ENCODE measurements at regions not wholly inside any gene's neighbourhood (a gene's known extent, or its start where the extent isn't known, plus 50 kb on each side); places are given as distances from the start of the nearest gene placed in this dataset.

GRCh38 chr7:42534441-42534840, 297.4 kb upstream of the GLI3 start:
- Histone ChIP-seq H3K4me1 (no peaks in the 10 kb centered on the region), H3K36me3 (no peaks in the 10 kb centered on the region), H3K27ac (no peak overlapping the region), H3K27me3 (no peaks in the 10 kb centered on the region), H3K4me3 (no peak overlapping the region), H3K9me3 (peaks cover 0 to 45% (median 26%) of the 10 kb centered on the region in 11 donors)
- ATAC-seq (no peak), DNase-seq (no peak)
- 62 to 92% methylated on average over 1 of the region's 1 CpG for WGBS, 2 donors
- intact Hi-C loops (cut with DNase I), result no loop called here
- TF ChIP-seq CTCF (IDR thresholded peaks at IDR 0.05), result no peak

DNA sequence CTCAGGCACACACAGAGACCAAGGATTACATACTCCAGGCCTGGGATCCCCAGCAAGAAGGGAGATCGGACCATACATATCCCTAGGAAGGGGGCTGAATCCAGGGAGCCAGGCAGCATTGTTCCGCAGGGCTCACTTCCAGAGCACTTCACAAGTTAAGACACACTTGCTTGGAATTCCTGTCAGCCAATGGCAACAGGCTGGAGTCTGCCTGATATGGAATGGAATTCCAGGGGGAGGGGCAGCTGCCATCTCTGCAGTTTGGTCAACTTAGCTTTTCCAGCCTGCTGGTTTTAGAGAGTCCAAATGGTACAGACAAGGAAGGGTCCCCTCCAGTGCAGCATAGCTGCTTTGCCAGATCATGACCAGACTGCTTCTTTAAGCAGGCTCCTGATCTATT, 290.0 kb upstream of the GLI3 start:
- Histone ChIP-seq H3K9me3 (peaks cover 0 to 43% (median 13%) of the 10 kb centered on the region in 11 donors), H3K36me3 (no peaks in the 10 kb centered on the region), H3K4me3 (no peak overlapping the region), H3K27me3 (no peaks in the 10 kb centered on the region), H3K4me1 (no peaks in the 10 kb centered on the region), H3K27ac (no peak overlapping the region)
- no peak for DNase-seq
- WGBS, 2 donors, result 68 to 73% methylated on average over 2 of the region's 2 CpGs
- ATAC-seq, result no peak
- intact Hi-C loops (cut with DNase I), result no loop called here
- no peak for TF ChIP-seq CTCF (IDR thresholded peaks at IDR 0.05)

- Histone ChIP-seq H3K36me3 (no peaks in the 10 kb centered on the region), H3K27ac (no peak overlapping the region), H3K9me3 (peaks cover 0 to 21% (median 5%) of the 10 kb centered on the region in 11 donors), H3K4me1 (no peaks in the 10 kb centered on the region), H3K27me3 (no peaks in the 10 kb centered on the region), H3K4me3 (no peak overlapping the region)
- TF ChIP-seq CTCF (IDR thresholded peaks at IDR 0.05), result no peak
- DNase-seq, result no peak
- 65 to 68% methylated on average over 19 of the region's 19 CpGs for WGBS, 2 donors
- intact Hi-C loops (cut with DNase I), result no loop called here
- no peak for ATAC-seq
Measured at GRCh38 chr7:42522227-42522991, 285.4 kb upstream of the GLI3 start.

DNA sequence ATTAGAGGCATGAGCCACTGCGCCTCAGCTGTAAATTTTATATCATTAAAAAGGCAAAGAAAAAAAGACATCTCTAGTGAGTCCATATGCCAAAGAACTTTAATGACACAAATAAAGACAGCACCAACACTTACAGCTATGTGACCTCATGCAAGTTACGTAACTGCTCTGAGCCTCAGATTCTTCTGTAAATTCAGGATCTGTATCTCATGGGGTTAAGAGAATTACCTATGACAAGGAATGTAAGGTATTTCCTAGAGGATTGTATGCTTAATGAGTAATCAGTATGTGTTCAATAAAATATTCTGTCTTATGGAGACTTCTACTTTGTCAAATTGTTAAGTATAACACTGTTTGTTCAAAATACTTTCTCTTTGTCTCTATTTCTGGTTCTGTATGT, 274.0 kb upstream of the GLI3 start:
- H3K4me3 ChIP-seq, result no peak overlapping the region
- peaks cover 0 to 3% (median 0%) of the 10 kb centered on the region in 7 donors for H3K27me3 ChIP-seq
- WGBS, 2 donors, result 89 to 92% methylated on average over 2 of the region's 2 CpGs
- H3K9me3 ChIP-seq, result peaks cover 0 to 8% (median 0%) of the 10 kb centered on the region in 11 donors
- no peak for ATAC-seq
- no peak for DNase-seq
- H3K4me1 ChIP-seq, result no peaks in the 10 kb centered on the region
- no peak overlapping the region for H3K27ac ChIP-seq
- H3K36me3 ChIP-seq, result no peaks in the 10 kb centered on the region
- intact Hi-C loops (cut with DNase I), result no loop called here
- no peak for TF ChIP-seq CTCF (IDR thresholded peaks at IDR 0.05)

Measured in heart right ventricle (tissue), 16 donors.